ENCODE measurements at regions not wholly inside any gene's neighbourhood (a gene's known extent, or its start where the extent isn't known, plus 50 kb on each side); places are given as distances from the start of the nearest gene placed in this dataset.

DNA sequence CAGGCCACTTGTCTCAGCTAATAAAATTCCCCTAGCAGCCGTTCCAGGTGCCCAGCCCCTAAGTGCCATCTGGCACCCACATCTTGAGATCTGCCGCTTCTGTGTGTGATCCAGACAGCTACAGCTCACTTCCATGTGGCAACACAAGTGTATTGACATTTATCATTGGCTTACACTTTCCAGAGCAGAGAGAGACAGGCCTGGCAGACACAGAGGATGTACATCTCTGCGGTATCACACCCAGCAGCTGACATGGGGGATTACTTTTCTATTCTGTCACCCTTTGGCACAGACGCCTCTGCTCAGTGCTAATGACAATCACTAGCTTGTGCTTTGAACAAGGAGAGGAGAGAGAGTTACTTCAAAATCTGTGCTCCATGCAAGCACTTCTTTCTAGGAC lies 195.9 kb downstream of the KDR start:
- no peak overlapping the region for H3K27ac ChIP-seq
- TF ChIP-seq ZFX (IDR thresholded peaks at IDR 0.05; ENCODE audit: borderline replicate concordance) = no peak
- no peak for TF ChIP-seq CTCF (IDR thresholded peaks at IDR 0.05)

GRCh38 chr4:54924891-54925290 lies 200.5 kb downstream of the KDR start:
- H3K27ac ChIP-seq = no peak overlapping the region
- no peak for TF ChIP-seq CTCF (IDR thresholded peaks at IDR 0.05)
- TF ChIP-seq ZFX (IDR thresholded peaks at IDR 0.05; ENCODE audit: borderline replicate concordance) = no peak

DNA sequence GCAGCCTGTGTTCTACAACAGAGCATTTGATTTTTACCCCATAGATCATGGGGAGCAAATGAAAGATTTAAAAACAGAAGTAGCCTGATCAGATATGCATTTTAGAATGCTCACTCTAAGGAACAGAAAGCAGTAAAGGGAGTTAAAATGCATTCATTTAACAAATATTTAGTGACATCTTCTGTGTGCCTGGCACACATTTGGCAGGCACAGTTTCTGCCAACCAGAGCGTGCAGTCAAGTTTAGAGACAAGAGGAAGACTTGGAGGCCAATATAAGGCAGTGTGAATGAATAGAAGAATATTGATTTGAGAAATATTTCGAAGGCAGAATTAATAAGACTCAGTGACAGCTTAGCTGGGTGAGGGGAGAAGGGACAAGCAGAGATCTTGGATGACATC lies 210.1 kb downstream of the KDR start:
- TF ChIP-seq ZFX (IDR thresholded peaks at IDR 0.05; ENCODE audit: borderline replicate concordance) = no peak
- TF ChIP-seq CTCF (IDR thresholded peaks at IDR 0.05) = no peak
- no peak overlapping the region for H3K27ac ChIP-seq

DNA sequence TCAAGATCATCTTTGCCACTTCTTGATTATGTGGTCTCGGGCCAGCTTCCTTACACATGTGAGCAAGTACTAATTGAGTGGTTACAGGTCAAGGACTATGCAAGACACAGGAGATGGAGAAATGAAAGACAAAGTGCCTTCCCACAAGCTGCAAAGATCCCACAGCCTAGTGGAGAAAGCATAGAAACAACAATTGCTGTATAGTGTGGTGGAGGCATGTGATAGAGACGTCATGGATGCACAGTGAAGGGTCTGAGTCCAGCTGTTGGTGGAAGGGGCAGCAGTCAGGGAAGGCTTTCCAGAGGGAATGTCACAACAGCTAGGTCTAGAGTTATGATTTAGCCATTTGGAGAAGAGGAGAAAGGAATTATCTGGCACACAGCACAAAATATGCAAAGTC lies 210.6 kb downstream of the KDR start:
- H3K27ac ChIP-seq = no peak overlapping the region
- TF ChIP-seq CTCF (IDR thresholded peaks at IDR 0.05) = no peak
- TF ChIP-seq ZFX (IDR thresholded peaks at IDR 0.05; ENCODE audit: borderline replicate concordance) = no peak

GRCh38 chr4:54913751-54914526 lies 211.5 kb downstream of the KDR start:
- TF ChIP-seq CTCF (IDR thresholded peaks at IDR 0.05) = no peak
- TF ChIP-seq ZFX (IDR thresholded peaks at IDR 0.05; ENCODE audit: borderline replicate concordance) = no peak
- no peak overlapping the region for H3K27ac ChIP-seq

DNA sequence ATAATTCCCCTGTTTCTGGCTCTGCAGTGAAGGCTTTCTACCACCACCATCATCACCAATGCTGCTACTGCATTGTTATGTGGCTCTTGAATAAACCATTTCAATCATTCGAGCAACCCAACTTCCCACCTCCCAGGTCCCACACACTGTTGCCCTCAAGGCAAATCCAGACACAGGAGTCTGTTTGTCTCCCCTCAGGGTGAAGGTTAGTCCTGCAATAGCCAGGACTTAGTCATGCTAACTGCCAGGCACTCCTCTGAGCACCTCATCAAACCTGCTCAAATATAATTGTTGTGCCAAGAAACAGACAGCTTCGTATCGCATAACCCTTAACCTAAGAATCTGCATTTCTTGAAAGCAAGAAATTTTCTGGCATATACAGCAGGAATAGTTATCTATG lies 213.2 kb downstream of the KDR start:
- no peak overlapping the region for H3K27ac ChIP-seq
- TF ChIP-seq CTCF (IDR thresholded peaks at IDR 0.05) = no peak
- no peak for TF ChIP-seq ZFX (IDR thresholded peaks at IDR 0.05; ENCODE audit: borderline replicate concordance)

DNA sequence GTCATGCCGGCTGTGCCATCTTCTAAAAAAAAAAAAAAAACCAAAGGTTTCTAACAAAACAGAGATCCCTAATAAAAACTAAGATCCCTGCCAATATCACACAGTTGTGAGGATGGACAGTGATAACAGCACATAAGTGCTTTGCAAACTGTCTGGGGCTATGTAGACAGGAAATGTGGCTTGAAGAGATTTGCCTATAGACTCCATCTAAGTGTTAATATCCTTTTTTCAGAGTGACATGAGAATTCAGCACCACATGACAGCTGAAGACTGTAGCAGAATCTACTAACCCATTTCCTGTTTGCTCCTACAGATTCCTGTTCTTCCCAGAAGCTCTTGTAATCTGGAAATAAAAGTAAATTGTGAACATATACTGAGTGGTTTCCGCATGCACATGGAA lies 215.4 kb downstream of the KDR start:
- TF ChIP-seq CTCF (IDR thresholded peaks at IDR 0.05) (no peak), ZFX (IDR thresholded peaks at IDR 0.05; ENCODE audit: borderline replicate concordance) (no peak)
- no peak overlapping the region for H3K27ac ChIP-seq
